Activated naive CD8-positive, alpha-beta T cell treated with anti-CD3 and anti-CD28 coated beads, Interleukin-2, amount 10 ng/mL, durations not matched to agents 7 days and 5 days (primary cell): ENCODE measurements at regions not wholly inside any gene's neighbourhood (a gene's known extent, or its start where the extent isn't known, plus 50 kb on each side); places are given as distances from the start of the nearest gene placed in this dataset.
"Not testable (repeated sequence)": the region's sequence is repeated elsewhere in the genome, so short reads cannot be mapped to it uniquely, and the experiment has no call there.

ENCODE experiments used
- ATAC-seq: fragments of 150-1000 bp; cut with Tn5 transposase; one replicate; pipeline ENCODE4 v1.10.0; 2021; ENCODE audit warnings: low read depth, moderate library complexity
- POLR2A ChIA-PET: fragments of 350-600 bp; sonication (Branson Sonifier 250); formaldehyde crosslinking; loops from one replicate; lab custom pipeline; 2021; ENCODE audit warnings: antibody characterized with exemption; lab: Charles Lee
- DNase-seq: peaks from one replicate; pipeline ENCODE4 v3.0.0; 2021
- H3K27ac Mint-ChIP-seq: one replicate; pipeline ENCODE4 v1.8.0; 2022; ENCODE audit warnings: mild to moderate bottlenecking, mixed read lengths
- H3K27me3 Mint-ChIP-seq: one replicate; pipeline ENCODE4 v1.8.0; 2022; ENCODE audit warnings: mild to moderate bottlenecking, moderate library complexity, mixed read lengths
- H3K36me3 Mint-ChIP-seq: one replicate; pipeline ENCODE4 v1.8.0; 2021; ENCODE audit warnings: mild to moderate bottlenecking, mixed read lengths
- H3K4me1 Mint-ChIP-seq: one replicate; pipeline ENCODE4 v1.8.0; 2021; ENCODE audit warnings: mixed read lengths
- H3K4me3 Mint-ChIP-seq: one replicate; pipeline ENCODE4 v1.8.0; 2022; ENCODE audit warnings: mild to moderate bottlenecking, moderate library complexity, mixed read lengths
- H3K9me3 Mint-ChIP-seq: one replicate; pipeline ENCODE4 v1.8.0; 2021; ENCODE audit warnings: mixed read lengths

GRCh38 chrX:74218895-74219294 is 85.1 kb upstream of the ZCCHC13 start:
- Mint-ChIP-seq H3K27ac (no peak overlapping the region), H3K4me3 (no peak overlapping the region), H3K36me3 (peaks cover 40% of the 10 kb centered on the region), H3K27me3 (no peaks in the 10 kb centered on the region), H3K9me3 (peaks cover 1% of the 10 kb centered on the region), H3K4me1 (peaks cover 3% of the 10 kb centered on the region)
- no peak for DNase-seq
- no peak for ATAC-seq
- POLR2A ChIA-PET: no interaction called here

GRCh38 chrX:74216421-74216820 is 87.6 kb upstream of the ZCCHC13 start:
- H3K27me3 Mint-ChIP-seq: no peaks in the 10 kb centered on the region
- ATAC-seq (no peak), DNase-seq (no peak)
- POLR2A ChIA-PET: no interaction called here
- peaks cover 1% of the 10 kb centered on the region for H3K9me3 Mint-ChIP-seq
- H3K4me1 Mint-ChIP-seq: peaks cover 3% of the 10 kb centered on the region
- H3K36me3 Mint-ChIP-seq: peaks cover 46% of the 10 kb centered on the region
- H3K27ac Mint-ChIP-seq: no peak overlapping the region
- H3K4me3 Mint-ChIP-seq: no peak overlapping the region

- Mint-ChIP-seq H3K36me3 (peaks cover 40% of the 10 kb centered on the region), H3K4me3 (no peak overlapping the region), H3K9me3 (peaks cover 1% of the 10 kb centered on the region), H3K27me3 (no peaks in the 10 kb centered on the region), H3K27ac (no peak overlapping the region), H3K4me1 (no peaks in the 10 kb centered on the region)
- DNase-seq (no peak), ATAC-seq (no peak)
- POLR2A ChIA-PET: interaction anchor here (0.9 kb wide), 1 partner anchor 16 kb away, joined by 3 read pairs; no protein-coding TSS in a partner anchor
Observed at GRCh38 chrX:74211911-74212310, 92.1 kb upstream of the ZCCHC13 start.

- Mint-ChIP-seq H3K36me3 (peaks cover 19% of the 10 kb centered on the region), H3K27me3 (no peaks in the 10 kb centered on the region), H3K4me1 (no peaks in the 10 kb centered on the region), H3K4me3 (no peak overlapping the region), H3K9me3 (no peaks in the 10 kb centered on the region), H3K27ac (no peak overlapping the region)
- DNase-seq (no peak), ATAC-seq (no peak)
- POLR2A ChIA-PET: no interaction called here
Observed at GRCh38 chrX:74207539-74207938, 96.4 kb upstream of the ZCCHC13 start.

- ATAC-seq: no peak
- H3K27ac Mint-ChIP-seq: peak overlapping the region; percentile 38
- H3K9me3 Mint-ChIP-seq: no peaks in the 10 kb centered on the region
- no peaks in the 10 kb centered on the region for H3K27me3 Mint-ChIP-seq
- H3K4me3 Mint-ChIP-seq: no peak overlapping the region
- DNase-seq: no peak
- POLR2A ChIA-PET: no interaction called here
- peaks cover 3% of the 10 kb centered on the region for H3K36me3 Mint-ChIP-seq
- H3K4me1 Mint-ChIP-seq: no peaks in the 10 kb centered on the region
Observed at GRCh38 chrX:74195605-74196004, 108.4 kb upstream of the ZCCHC13 start.

GRCh38 chrX:74195120-74195519 is 108.9 kb upstream of the ZCCHC13 start:
- Mint-ChIP-seq H3K4me3 (no peak overlapping the region), H3K27me3 (no peaks in the 10 kb centered on the region), H3K27ac (no peak overlapping the region), H3K9me3 (no peaks in the 10 kb centered on the region), H3K4me1 (no peaks in the 10 kb centered on the region), H3K36me3 (peaks cover 2% of the 10 kb centered on the region)
- DNase-seq (no peak), ATAC-seq (no peak)
- POLR2A ChIA-PET: no interaction called here

- no peaks in the 10 kb centered on the region for H3K27me3 Mint-ChIP-seq
- H3K9me3 Mint-ChIP-seq: peaks cover 1% of the 10 kb centered on the region
- POLR2A ChIA-PET: no interaction called here
- H3K4me1 Mint-ChIP-seq: no peaks in the 10 kb centered on the region
- no peaks in the 10 kb centered on the region for H3K36me3 Mint-ChIP-seq
- H3K4me3 Mint-ChIP-seq: no peak overlapping the region
- ATAC-seq (no peak), DNase-seq (no peak)
- H3K27ac Mint-ChIP-seq: no peak overlapping the region
Observed at GRCh38 chrX:74187211-74187610, 116.8 kb upstream of the ZCCHC13 start.

GRCh38 chrX:74183047-74183446 is 120.9 kb upstream of the ZCCHC13 start:
- H3K27ac Mint-ChIP-seq, DNase-seq, POLR2A ChIA-PET, H3K4me3 Mint-ChIP-seq, H3K4me1 Mint-ChIP-seq, H3K36me3 Mint-ChIP-seq, ATAC-seq, H3K27me3 Mint-ChIP-seq, H3K9me3 Mint-ChIP-seq: not testable (repeated sequence)

GRCh38 chrX:74181976-74182375 is 122.0 kb upstream of the ZCCHC13 start:
- ATAC-seq, H3K4me1 Mint-ChIP-seq, H3K36me3 Mint-ChIP-seq, H3K4me3 Mint-ChIP-seq, H3K27me3 Mint-ChIP-seq, DNase-seq, H3K9me3 Mint-ChIP-seq, POLR2A ChIA-PET, H3K27ac Mint-ChIP-seq: not testable (repeated sequence)

GRCh38 chrX:74180716-74181115 is 123.3 kb upstream of the ZCCHC13 start:
- Mint-ChIP-seq H3K4me1 (no peaks in the 10 kb centered on the region), H3K36me3 (no peaks in the 10 kb centered on the region), H3K27ac (no peak overlapping the region), H3K9me3 (peaks cover 1% of the 10 kb centered on the region), H3K27me3 (no peaks in the 10 kb centered on the region), H3K4me3 (no peak overlapping the region)
- ATAC-seq (no peak), DNase-seq (no peak)
- POLR2A ChIA-PET: no interaction called here

- no peak overlapping the region for H3K4me3 Mint-ChIP-seq
- no peaks in the 10 kb centered on the region for H3K27me3 Mint-ChIP-seq
- H3K36me3 Mint-ChIP-seq: no peaks in the 10 kb centered on the region
- no peaks in the 10 kb centered on the region for H3K4me1 Mint-ChIP-seq
- H3K27ac Mint-ChIP-seq: no peak overlapping the region
- POLR2A ChIA-PET: no interaction called here
- peaks cover 1% of the 10 kb centered on the region for H3K9me3 Mint-ChIP-seq
- no peak for ATAC-seq
- no peak for DNase-seq
Observed at GRCh38 chrX:74179990-74180389, 124.0 kb upstream of the ZCCHC13 start.

GRCh38 chrX:74179499-74179898 is 124.5 kb upstream of the ZCCHC13 start:
- Mint-ChIP-seq H3K36me3 (no peaks in the 10 kb centered on the region), H3K4me1 (no peaks in the 10 kb centered on the region), H3K9me3 (peaks cover 3% of the 10 kb centered on the region), H3K4me3 (no peak overlapping the region), H3K27ac (no peak overlapping the region), H3K27me3 (no peaks in the 10 kb centered on the region)
- no peak for ATAC-seq
- DNase-seq: no peak
- POLR2A ChIA-PET: no interaction called here

GRCh38 chrX:74179071-74179470 is 124.9 kb upstream of the ZCCHC13 start:
- Mint-ChIP-seq H3K9me3 (peaks cover 3% of the 10 kb centered on the region), H3K36me3 (no peaks in the 10 kb centered on the region), H3K27me3 (no peaks in the 10 kb centered on the region), H3K27ac (no peak overlapping the region), H3K4me1 (no peaks in the 10 kb centered on the region), H3K4me3 (no peak overlapping the region)
- DNase-seq (no peak), ATAC-seq (no peak)
- POLR2A ChIA-PET: no interaction called here

GRCh38 chrX:74178536-74178935 is 125.4 kb upstream of the ZCCHC13 start:
- Mint-ChIP-seq H3K27ac (no peak overlapping the region), H3K36me3 (no peaks in the 10 kb centered on the region), H3K4me1 (no peaks in the 10 kb centered on the region), H3K27me3 (no peaks in the 10 kb centered on the region), H3K9me3 (peaks cover 2% of the 10 kb centered on the region), H3K4me3 (no peak overlapping the region)
- no peak for DNase-seq
- no peak for ATAC-seq
- POLR2A ChIA-PET: no interaction called here

- peaks cover 10% of the 10 kb centered on the region for H3K9me3 Mint-ChIP-seq
- peaks cover 6% of the 10 kb centered on the region for H3K36me3 Mint-ChIP-seq
- H3K4me3 Mint-ChIP-seq: no peak overlapping the region
- H3K27ac Mint-ChIP-seq: no peak overlapping the region
- ATAC-seq (no peak), DNase-seq (no peak)
- H3K27me3 Mint-ChIP-seq: no peaks in the 10 kb centered on the region
- H3K4me1 Mint-ChIP-seq: no peaks in the 10 kb centered on the region
- POLR2A ChIA-PET: no interaction called here
Observed at GRCh38 chrX:74171465-74171864, 132.5 kb upstream of the ZCCHC13 start.
